HL-60 (cell line): ENCODE measurements at regions not wholly inside any gene's neighbourhood (a gene's known extent, or its start where the extent isn't known, plus 50 kb on each side); places are given as distances from the start of the nearest gene placed in this dataset.
A peak's percentile ranks its signal among the peaks of the same experiment; 100 is the strongest.

ENCODE experiments used
- DNase-seq, 2 experiments: peaks; one replicate each; pipeline ENCODE4 v3.0.0-alpha.2; 2010 to 2020; ENCODE audit warnings: low read depth in 1 of 2, low spot score in 1 of 2
- H3K27ac ChIP-seq: fragments of 250-450 bp; sonication (Bioruptor Pico); replicated peaks from 2 replicates; pipeline ENCODE4 v1.5.1; 2020; ENCODE audit warnings: mild to moderate bottlenecking, moderate library complexity
- H3K27me3 ChIP-seq: fragments of 250-450 bp; sonication (Bioruptor Pico); 2 replicates; pipeline ENCODE4 v1.5.1; 2021; ENCODE audit warnings: mild to moderate bottlenecking, moderate library complexity; ENCODE audit not compliant: insufficient read depth, poor library complexity, severe bottlenecking
- H3K4me3 ChIP-seq: replicated peaks from 2 replicates; pipeline ENCODE4 v1.5.1; 2011; ENCODE audit warnings: mild to moderate bottlenecking, control low read depth, low read length; ENCODE audit not compliant: insufficient read depth
- GABPA ChIP-seq: IDR thresholded peaks from 2 replicates; pipeline ENCODE4 v1.6.1; 2012; ENCODE audit warnings: low read depth
- POLR2AphosphoS5 ChIP-seq: IDR thresholded peaks from 2 replicates; pipeline ENCODE4 v1.6.1; 2012; ENCODE audit warnings: low read depth
- SPI1 ChIP-seq: IDR thresholded peaks from 2 replicates; pipeline ENCODE4 v1.6.1; 2012; ENCODE audit warnings: low read depth, mild to moderate bottlenecking, borderline replicate concordance
- TF ChIP-seq, protein P1 (sequence below): IDR thresholded peaks from one replicate; pipeline ENCODE4 v1.5.1; 2011; ENCODE audit warnings: low read length, control low read depth, inconsistent platforms; ENCODE audit not compliant: insufficient read depth
- TF ChIP-seq, protein P2 (sequence below): IDR thresholded peaks from 2 replicates; pipeline ENCODE4 v1.6.1; 2012; ENCODE audit warnings: low read depth; ENCODE audit not compliant: insufficient replicate concordance

DNA sequence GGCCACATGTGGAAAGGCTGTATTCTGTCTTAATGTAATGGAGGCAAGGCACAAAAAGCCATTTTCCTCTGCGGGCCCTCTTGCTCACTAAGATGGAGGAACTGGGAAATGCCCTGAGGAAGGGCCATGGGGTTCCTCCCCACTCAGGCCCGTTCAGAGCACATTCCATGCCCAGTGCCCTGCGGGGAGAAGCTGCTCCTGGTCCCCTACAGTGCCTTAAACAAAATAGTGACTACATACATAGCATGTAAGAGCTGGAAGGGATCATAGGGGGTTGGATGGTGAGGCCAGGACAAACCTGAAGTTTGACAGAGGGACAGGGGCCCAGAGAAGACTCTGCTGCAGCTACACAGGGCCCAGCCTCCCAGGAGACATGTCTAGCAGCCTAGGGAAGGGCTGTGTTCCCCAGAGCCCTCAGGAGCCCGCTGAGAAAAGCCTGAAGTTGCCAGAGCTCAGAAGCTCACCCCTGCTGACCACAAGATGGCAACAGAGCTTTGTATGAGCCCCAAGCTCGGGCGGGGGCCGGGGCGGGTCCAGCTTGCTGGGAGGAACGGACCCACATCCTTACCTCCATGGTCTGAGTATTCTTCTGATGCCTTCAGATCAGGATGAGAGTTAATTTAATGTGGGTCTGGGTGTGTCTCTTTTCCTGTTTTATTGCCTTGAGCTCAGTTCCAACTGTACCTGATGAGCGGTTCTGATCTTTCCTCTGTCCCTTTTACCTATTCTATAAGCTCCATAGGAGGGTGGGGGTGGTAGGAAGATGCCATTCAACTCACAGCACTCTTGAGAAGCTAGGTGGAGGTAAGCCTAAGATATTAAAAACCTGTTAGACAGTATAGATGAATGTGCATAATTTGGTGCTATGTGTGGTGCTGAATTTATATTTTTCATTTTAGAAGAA, 242.9 kb downstream of the CDC5L start:
- no peak overlapping the region for H3K27ac ChIP-seq
- H3K4me3 ChIP-seq, result no peak overlapping the region
- H3K27me3 ChIP-seq, result no peaks in the 10 kb centered on the region
- peak; percentile 18 to 41 for DNase-seq
- TF ChIP-seq, protein P1, sequence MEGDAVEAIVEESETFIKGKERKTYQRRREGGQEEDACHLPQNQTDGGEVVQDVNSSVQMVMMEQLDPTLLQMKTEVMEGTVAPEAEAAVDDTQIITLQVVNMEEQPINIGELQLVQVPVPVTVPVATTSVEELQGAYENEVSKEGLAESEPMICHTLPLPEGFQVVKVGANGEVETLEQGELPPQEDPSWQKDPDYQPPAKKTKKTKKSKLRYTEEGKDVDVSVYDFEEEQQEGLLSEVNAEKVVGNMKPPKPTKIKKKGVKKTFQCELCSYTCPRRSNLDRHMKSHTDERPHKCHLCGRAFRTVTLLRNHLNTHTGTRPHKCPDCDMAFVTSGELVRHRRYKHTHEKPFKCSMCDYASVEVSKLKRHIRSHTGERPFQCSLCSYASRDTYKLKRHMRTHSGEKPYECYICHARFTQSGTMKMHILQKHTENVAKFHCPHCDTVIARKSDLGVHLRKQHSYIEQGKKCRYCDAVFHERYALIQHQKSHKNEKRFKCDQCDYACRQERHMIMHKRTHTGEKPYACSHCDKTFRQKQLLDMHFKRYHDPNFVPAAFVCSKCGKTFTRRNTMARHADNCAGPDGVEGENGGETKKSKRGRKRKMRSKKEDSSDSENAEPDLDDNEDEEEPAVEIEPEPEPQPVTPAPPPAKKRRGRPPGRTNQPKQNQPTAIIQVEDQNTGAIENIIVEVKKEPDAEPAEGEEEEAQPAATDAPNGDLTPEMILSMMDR, result peak; percentile 0
- TF ChIP-seq, protein P2, sequence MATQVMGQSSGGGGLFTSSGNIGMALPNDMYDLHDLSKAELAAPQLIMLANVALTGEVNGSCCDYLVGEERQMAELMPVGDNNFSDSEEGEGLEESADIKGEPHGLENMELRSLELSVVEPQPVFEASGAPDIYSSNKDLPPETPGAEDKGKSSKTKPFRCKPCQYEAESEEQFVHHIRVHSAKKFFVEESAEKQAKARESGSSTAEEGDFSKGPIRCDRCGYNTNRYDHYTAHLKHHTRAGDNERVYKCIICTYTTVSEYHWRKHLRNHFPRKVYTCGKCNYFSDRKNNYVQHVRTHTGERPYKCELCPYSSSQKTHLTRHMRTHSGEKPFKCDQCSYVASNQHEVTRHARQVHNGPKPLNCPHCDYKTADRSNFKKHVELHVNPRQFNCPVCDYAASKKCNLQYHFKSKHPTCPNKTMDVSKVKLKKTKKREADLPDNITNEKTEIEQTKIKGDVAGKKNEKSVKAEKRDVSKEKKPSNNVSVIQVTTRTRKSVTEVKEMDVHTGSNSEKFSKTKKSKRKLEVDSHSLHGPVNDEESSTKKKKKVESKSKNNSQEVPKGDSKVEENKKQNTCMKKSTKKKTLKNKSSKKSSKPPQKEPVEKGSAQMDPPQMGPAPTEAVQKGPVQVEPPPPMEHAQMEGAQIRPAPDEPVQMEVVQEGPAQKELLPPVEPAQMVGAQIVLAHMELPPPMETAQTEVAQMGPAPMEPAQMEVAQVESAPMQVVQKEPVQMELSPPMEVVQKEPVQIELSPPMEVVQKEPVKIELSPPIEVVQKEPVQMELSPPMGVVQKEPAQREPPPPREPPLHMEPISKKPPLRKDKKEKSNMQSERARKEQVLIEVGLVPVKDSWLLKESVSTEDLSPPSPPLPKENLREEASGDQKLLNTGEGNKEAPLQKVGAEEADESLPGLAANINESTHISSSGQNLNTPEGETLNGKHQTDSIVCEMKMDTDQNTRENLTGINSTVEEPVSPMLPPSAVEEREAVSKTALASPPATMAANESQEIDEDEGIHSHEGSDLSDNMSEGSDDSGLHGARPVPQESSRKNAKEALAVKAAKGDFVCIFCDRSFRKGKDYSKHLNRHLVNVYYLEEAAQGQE, result no peak
- no peak for TF ChIP-seq GABPA
- no peak for TF ChIP-seq POLR2AphosphoS5

DNA sequence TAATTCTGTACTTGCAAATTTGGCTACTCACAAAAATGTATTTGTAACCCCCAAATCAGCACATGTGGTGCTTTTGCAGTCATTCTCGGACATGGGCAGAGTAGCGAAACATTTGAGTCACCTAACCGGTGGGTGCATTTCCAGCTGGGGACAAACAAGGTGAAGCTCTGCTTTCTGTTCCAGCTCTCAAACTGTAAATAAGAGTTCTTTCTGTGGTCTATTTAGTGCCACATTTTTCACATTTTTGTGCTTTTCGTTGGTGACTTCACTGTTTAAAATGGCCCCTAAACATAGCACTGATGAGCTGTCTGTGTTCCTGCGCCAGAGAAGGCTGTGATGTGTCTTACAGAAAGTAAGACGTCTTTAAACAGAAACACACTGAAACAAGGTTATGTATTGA, 244.5 kb downstream of the CDC5L start:
- no peak overlapping the region for H3K27ac ChIP-seq
- TF ChIP-seq, protein P2, result no peak
- TF ChIP-seq, protein P1, result no peak
- TF ChIP-seq POLR2AphosphoS5, result no peak
- no peak for TF ChIP-seq GABPA
- TF ChIP-seq SPI1, result no peak
- DNase-seq, result no peak
- no peaks in the 10 kb centered on the region for H3K27me3 ChIP-seq
- H3K4me3 ChIP-seq, result no peak overlapping the region

- Histone ChIP-seq H3K27me3 (no peaks in the 10 kb centered on the region), H3K4me3 (no peak overlapping the region), H3K27ac (no peak overlapping the region)
- DNase-seq, result no peak
- TF ChIP-seq, protein P1, result no peak
- TF ChIP-seq POLR2AphosphoS5 (no peak), SPI1 (no peak), GABPA (no peak)
- TF ChIP-seq, protein P2, result no peak
Measured at GRCh38 chr6:44634321-44634720, 246.8 kb downstream of the CDC5L start.
